HG03045 (cell line): ENCODE measurements at regions not wholly inside any gene's neighbourhood (a gene's known extent, or its start where the extent isn't known, plus 50 kb on each side); places are given as distances from the start of the nearest gene placed in this dataset.

ENCODE experiments used
- ATAC-seq: cut with Tn5 transposase; IDR thresholded peaks from one replicate; pipeline ENCODE4 v1.9.1; 2021; ENCODE audit warnings: mild to moderate bottlenecking, moderate library complexity; ENCODE audit not compliant: unreplicated experiment

DNA sequence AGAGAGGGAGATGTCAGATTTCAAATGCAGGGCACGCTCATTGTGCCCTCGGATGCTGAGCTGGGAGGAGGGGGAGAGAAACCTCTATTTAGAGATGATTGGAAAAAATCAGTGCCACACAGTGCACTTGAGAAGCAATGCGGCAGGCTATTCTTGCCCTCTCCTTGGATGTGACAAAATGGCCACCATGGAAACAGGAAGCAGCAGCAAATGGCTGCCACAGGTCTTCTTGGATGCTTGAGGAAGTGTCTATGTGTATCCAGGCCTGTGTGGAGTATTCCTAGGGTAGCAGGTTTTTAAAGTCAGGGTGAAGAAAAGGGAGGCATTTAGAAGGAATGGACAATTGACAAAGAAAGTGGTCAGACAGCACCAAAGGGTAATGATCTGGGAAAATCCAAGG, 340.1 kb upstream of the ZFHX3 start:
- ATAC-seq, result no peak

- ATAC-seq, result no peak
These were observed 337.8 kb upstream of the ZFHX3 start for GRCh38 chr16:73385696-73386095.

DNA sequence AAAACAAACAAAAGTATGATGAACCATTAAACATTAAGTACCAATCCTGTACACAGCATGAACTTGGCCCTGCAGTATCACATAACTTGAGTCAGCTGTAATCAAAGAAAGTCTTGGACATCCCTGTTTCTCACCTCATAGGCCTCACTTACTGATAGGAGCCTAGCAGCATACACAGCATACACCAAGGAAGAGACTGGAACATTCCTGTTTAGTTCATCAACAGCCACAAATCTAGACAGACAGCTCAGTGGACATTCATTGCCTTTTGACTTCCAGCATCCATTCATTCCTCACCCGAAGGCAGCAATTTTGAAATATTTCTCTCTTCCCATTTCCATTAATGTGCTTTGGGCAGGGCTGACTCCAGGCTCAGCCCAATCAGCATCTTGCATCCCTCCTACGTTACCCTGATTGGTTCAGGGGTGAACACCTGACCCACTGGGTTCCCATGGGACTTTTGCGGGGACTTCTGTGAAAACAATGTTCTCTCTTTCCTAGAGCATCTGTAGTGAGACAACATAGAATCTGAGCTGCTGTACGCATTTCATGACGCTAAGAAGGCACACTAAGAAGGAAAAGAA, 336.7 kb upstream of the ZFHX3 start:
- ATAC-seq, result no peak

DNA sequence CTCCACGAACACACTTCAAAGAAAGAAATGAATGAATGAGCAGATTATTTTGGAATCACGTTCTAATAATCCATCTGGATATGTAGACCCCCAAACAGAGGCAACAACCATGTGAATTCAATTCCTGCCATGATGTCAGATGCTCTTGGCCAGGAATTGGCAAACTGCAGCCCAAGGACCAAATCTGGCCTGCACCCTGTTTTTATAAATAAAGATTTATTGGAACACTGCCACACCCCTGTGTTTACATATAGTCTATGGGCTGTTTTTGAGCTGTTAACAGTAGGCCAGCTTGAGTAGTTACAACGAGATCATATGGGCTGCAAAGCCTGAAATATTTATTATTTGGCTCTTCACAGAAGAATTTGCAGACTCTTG, 336.0 kb upstream of the ZFHX3 start:
- no peak for ATAC-seq

DNA sequence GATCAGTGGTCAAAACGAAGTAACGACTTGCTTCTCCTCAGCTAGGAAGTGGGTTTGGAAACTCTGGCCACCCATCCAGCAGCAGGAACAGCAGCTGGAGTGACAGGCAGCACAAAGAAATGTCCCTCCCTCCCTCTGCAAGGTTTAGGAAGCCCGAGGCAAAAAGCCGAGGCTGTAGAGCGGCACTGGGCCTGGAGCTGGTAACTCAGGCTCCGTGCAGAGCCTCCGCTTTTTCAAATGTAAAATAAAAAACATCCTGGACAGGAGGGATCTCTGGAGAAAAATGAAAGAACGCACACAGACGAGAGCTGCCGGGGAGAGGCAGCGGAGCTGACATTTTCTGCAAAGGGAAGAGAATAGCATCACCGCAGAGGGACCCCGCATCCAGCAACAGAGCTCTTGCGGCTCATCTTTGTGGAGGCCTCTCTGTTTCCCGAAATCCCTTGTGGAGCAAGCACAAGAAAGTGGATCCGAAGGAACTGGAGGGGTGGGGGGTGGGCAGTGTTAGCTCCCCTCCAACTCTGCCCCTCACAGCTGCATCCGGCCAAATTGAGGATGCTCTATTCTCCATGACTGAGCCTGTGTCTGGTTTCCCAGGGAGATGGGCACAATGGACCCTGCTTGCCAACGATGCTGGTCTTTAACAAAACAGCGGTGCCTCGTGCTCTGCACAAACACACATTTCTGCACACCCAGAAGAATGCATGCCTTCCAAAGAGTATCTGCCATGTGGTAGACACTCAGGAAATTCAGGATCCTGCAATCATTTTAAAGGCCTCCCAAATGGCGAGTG, 335.5 kb upstream of the ZFHX3 start:
- ATAC-seq, result no peak

GRCh38 chr16:73378471-73378870, 330.5 kb upstream of the ZFHX3 start:
- no peak for ATAC-seq

- ATAC-seq, result no peak
These were observed 323.8 kb upstream of the ZFHX3 start for GRCh38 chr16:73371584-73372319.

DNA sequence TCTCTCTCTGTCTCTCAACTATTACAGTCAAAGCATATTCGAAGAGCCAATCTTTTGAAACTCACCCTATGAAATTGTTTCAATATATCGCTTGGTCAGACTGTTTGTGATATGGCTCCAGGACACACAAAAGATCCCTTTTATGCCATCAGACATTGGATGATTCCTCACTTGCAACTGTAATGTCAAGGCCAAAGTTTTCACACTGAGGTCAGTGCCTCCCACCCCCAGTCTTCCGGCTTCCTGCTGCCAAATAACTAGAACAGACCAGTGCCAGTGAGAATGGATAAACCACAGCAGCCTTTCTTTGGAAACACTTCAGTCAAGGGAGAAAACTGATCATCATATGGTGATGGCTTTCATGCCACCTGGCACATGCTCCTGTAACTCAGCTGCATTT, 321.9 kb upstream of the ZFHX3 start:
- ATAC-seq, result no peak

DNA sequence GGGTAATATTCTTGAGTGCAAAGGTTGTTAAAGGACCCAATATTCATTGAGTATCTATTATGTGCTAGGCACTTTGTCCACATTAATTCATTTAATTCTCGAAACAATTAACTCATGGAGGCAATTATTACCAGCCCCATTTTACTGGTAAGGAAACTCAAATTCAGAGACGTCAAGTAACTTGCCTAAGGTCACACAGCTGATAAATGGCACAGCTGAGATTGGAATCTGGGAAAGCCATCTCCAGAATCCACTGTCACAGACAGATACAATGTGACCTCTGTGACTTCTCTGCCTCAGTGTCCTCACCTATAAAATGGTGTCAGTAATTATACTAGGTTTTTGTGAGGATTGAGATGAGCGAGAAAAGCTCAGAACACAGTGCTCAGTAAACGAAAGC, 320.8 kb upstream of the ZFHX3 start:
- ATAC-seq, result no peak

DNA sequence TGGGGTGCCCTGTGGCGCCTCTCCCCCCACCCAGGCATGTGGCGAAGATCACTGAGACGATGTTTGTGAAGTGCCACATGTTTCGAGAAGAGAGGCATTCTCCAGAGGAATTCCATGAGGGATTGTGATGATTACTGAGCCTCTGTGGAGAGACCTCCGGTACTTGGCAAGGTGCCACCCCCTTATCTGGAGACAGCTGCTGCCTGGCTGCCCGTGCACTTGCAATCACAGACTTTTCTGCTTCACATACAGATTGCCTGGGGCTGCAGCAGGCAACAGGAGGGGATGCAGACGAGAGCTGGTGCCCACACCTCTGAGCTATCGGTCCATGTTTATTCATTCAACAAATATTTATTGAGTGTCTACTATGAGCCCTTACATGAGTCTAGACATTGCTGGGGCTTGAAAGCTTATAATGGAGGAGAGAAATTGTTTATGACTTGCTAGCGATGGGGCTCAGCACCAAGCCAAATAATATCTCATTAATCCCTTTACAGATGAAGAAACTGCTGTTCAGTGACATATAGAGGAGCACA, 317.2 kb upstream of the ZFHX3 start:
- no peak for ATAC-seq

DNA sequence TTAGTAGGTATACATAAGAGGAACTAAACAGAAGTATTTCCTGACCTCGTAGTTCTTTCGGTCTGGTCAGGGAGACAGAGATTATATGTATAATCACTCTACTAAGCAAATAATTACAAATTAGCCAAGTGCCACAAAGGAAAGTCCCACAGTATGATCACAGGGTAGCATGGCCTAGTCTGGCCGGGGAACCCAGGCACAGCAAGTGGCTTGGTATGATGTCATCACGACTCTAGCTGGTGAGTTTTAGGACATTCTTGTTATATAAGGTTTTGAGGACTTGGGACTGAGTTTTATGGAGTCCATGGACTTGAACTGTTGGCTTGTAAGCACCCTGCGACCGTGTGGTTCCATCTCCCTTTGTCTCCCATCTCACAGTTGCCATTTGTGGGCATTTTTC, 316.5 kb upstream of the ZFHX3 start:
- ATAC-seq, result no peak

GRCh38 chr16:73361061-73361460, 313.1 kb upstream of the ZFHX3 start:
- ATAC-seq, result no peak

GRCh38 chr16:73356401-73357079, 308.6 kb upstream of the ZFHX3 start:
- ATAC-seq, result no peak

DNA sequence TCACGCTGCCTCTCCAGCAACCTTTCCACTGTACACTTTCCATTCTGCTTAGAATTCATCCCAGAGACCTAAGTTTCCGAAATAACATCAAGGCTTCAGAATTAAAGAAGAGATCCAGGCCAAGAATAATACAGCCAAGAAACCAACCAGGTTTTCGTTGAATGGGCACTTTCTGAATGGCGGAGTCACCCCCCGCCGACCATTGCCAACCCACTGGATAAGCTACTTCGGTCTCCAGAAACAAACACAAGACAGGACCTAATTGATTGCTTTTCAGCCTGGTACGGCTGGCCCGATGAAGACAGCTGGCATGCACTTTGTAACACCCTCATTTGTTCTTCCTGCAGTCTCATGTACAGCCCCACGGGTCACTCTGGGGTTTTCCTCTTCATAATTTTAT, 308.1 kb upstream of the ZFHX3 start:
- ATAC-seq, result no peak

- no peak for ATAC-seq
These were observed 306.5 kb upstream of the ZFHX3 start for GRCh38 chr16:73354434-73354833.

DNA sequence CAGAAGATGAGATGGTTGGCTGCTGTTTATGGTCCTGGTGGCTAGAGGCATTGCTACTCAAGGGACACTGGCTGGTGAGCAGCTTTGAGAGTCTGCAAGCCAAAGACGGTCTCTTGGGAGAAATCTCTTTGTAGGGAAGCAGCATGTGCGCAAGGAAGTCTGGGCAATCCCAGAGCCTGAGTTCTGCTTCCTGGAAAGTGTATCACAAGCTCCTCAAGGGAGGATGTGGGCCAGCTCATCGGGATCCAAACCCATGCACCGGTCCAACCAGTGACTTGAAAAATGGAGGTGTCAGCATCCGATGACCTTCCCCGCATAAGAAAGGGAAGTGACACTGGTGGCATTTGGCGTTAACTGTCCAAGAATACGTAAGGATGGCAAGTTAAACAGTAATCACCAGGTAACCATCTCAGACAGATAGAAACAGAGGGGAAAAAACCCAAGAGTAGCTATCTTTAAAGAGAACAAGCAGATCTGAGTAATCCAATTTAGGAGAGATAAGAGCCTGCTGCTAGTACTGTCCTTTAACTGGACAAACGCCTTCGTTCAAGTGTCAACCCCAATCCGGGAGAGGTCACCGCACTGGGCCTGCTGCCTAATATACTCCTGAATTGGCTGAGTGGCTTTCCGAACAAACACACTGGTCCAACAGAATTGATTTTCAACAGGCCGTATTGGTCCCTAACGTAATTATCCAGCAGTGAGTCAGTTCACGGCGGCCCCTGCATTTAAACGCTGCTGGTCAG, 303.0 kb upstream of the ZFHX3 start:
- no peak for ATAC-seq

- ATAC-seq, result no peak
These were observed 299.8 kb upstream of the ZFHX3 start for GRCh38 chr16:73347500-73348375.

- no peak for ATAC-seq
These were observed 291.9 kb upstream of the ZFHX3 start for GRCh38 chr16:73339821-73340220.

GRCh38 chr16:73337373-73338296, 289.7 kb upstream of the ZFHX3 start:
- no peak for ATAC-seq
